Gastroesophageal sphincter (tissue), 4 donors: ENCODE measurements at regions not wholly inside any gene's neighbourhood (a gene's known extent, or its start where the extent isn't known, plus 50 kb on each side); places are given as distances from the start of the nearest gene placed in this dataset.
A peak's percentile ranks its signal among the peaks of the same experiment; 100 is the strongest.

Experiments
- ATAC-seq: fragments of 150-250 bp; one replicate; pipeline ENCODE4 v1.9.1; 2016; ENCODE audit warnings: mild to moderate bottlenecking, moderate library complexity
- H3K27ac ChIP-seq, 4 donors: fragments of 200-600 bp; sonication (generic) in 3 of 4; 1 replicate in 3 of 4; 2 replicates in 1 of 4; pipeline ENCODE4 v1.5.1; 2016 to 2019
- H3K27me3 ChIP-seq: fragments of 200-600 bp; sonication (generic); one replicate; pipeline ENCODE4 v1.5.1; 2019
- H3K36me3 ChIP-seq, 2 donors: fragments of 200-600 bp; sonication (generic); one replicate each; pipeline ENCODE4 v1.5.1; 2019; ENCODE audit warnings: control low read depth in 1 of 2
- H3K4me1 ChIP-seq, 3 donors: fragments of 200-600 bp; sonication (generic); 1 replicate in 2 of 3; 2 replicates in 1 of 3; pipeline ENCODE4 v1.5.1; 2016 to 2019; ENCODE audit warnings: control low read depth in 2 of 3
- H3K4me3 ChIP-seq, 2 donors: fragments of 200-600 bp; sonication (generic); one replicate each; pipeline ENCODE4 v1.5.1; 2019; ENCODE audit warnings: mild to moderate bottlenecking in 1 of 2, moderate library complexity in 1 of 2
- H3K9me3 ChIP-seq, 3 donors: fragments of 200-600 bp; sonication (generic); one replicate each; pipeline ENCODE4 v1.5.1; 2017 to 2019; ENCODE audit warnings: control low read depth in 2 of 3
- CTCF ChIP-seq, 4 experiments: fragments of 200-600 bp in 2 of 4; fragments of 450-650 bp in 2 of 4; sonication (generic) in 1 of 4; IDR thresholded peaks; one replicate each; pipeline ENCODE4 v1.5.1; 2017 to 2019; ENCODE audit warnings: antibody characterized with exemption in 4 of 4, mild to moderate bottlenecking in 2 of 4, moderate library complexity in 2 of 4
- EP300 ChIP-seq: sonication (generic); formaldehyde crosslinking; IDR thresholded peaks from one replicate; pipeline ENCODE4 v1.6.1; 2017; ENCODE audit warnings: antibody characterized with exemption, mild to moderate bottlenecking
- POLR2A ChIP-seq, 2 donors: fragments of 450-650 bp; IDR thresholded peaks; one replicate each; pipeline ENCODE4 v1.6.1; 2017; ENCODE audit warnings: antibody characterized with exemption in 2 of 2, mild to moderate bottlenecking in 2 of 2, moderate library complexity in 1 of 2
- POLR2AphosphoS5 ChIP-seq: sonication (generic); formaldehyde crosslinking; IDR thresholded peaks from one replicate; pipeline ENCODE4 v1.6.1; 2017; ENCODE audit warnings: antibody characterized with exemption
- WGBS, 2 donors: methylation state at CpG; one replicate each; pipeline ENCODE4 v1.1.5; 2018; ENCODE audit warnings: low coverage in 1 of 2; 5-methylcytosine and 5-hydroxymethylcytosine counted together

GRCh38 chr10:127805950-127806349 is 69.0 kb downstream of the FOXI2 start:
- H3K4me1 ChIP-seq = no peaks in the 10 kb centered on the region
- H3K9me3 ChIP-seq = peaks cover 0 to 10% (median 0%) of the 10 kb centered on the region in 3 donors
- no peak for TF ChIP-seq EP300
- no peak for TF ChIP-seq POLR2AphosphoS5
- no peak for TF ChIP-seq CTCF (IDR thresholded peaks at IDR 0.05)
- no peak for TF ChIP-seq POLR2A (IDR thresholded peaks at IDR 0.05)
- H3K36me3 ChIP-seq = no peaks in the 10 kb centered on the region
- peaks cover 16% of the 10 kb centered on the region for H3K27me3 ChIP-seq
- no peak overlapping the region for H3K4me3 ChIP-seq
- ATAC-seq = no peak
- WGBS, 2 donors = 66 to 70% methylated on average over 3 of the region's 3 CpGs
- no peak overlapping the region for H3K27ac ChIP-seq

GRCh38 chr10:127812041-127812440 is 75.1 kb downstream of the FOXI2 start:
- Histone ChIP-seq H3K27ac (no peak overlapping the region), H3K4me3 (no peak overlapping the region), H3K27me3 (peaks cover 11% of the 10 kb centered on the region), H3K36me3 (no peaks in the 10 kb centered on the region), H3K9me3 (peaks cover 0 to 10% (median 0%) of the 10 kb centered on the region in 3 donors), H3K4me1 (no peaks in the 10 kb centered on the region)
- no peak for ATAC-seq
- 43 to 62% methylated on average over 1 to 2 of the region's 2 CpGs for WGBS, 2 donors
- TF ChIP-seq POLR2AphosphoS5 = no peak
- no peak for TF ChIP-seq CTCF (IDR thresholded peaks at IDR 0.05)
- TF ChIP-seq POLR2A (IDR thresholded peaks at IDR 0.05) = no peak
- TF ChIP-seq EP300 = no peak

GRCh38 chr10:127813290-127813689 is 76.3 kb downstream of the FOXI2 start:
- Histone ChIP-seq H3K27ac (no peak overlapping the region), H3K9me3 (peaks cover 0 to 10% (median 0%) of the 10 kb centered on the region in 3 donors), H3K36me3 (no peaks in the 10 kb centered on the region), H3K27me3 (peaks cover 6% of the 10 kb centered on the region), H3K4me1 (no peaks in the 10 kb centered on the region), H3K4me3 (no peak overlapping the region)
- WGBS, 2 donors = 21 to 25% methylated on average over 2 of the region's 2 CpGs
- no peak for TF ChIP-seq POLR2AphosphoS5
- peak in 1 of 4 experiments; percentile 21 for TF ChIP-seq CTCF (IDR thresholded peaks at IDR 0.05)
- TF ChIP-seq POLR2A (IDR thresholded peaks at IDR 0.05) = no peak
- no peak for ATAC-seq

- H3K4me3 ChIP-seq = no peak overlapping the region
- WGBS, 2 donors = 74 to 91% methylated on average over 4 to 5 of the region's 5 CpGs
- TF ChIP-seq POLR2AphosphoS5 = no peak
- TF ChIP-seq CTCF (IDR thresholded peaks at IDR 0.05) = peak in 1 of 4 experiments; percentile 8
- H3K36me3 ChIP-seq = no peaks in the 10 kb centered on the region
- no peaks in the 10 kb centered on the region for H3K27me3 ChIP-seq
- H3K4me1 ChIP-seq = no peaks in the 10 kb centered on the region
- H3K27ac ChIP-seq = no peak overlapping the region
- H3K9me3 ChIP-seq = no peaks in the 10 kb centered on the region
- ATAC-seq = no peak
Observed at GRCh38 chr10:127815147-127815546, 77.6 kb downstream of the CLRN3 start.

GRCh38 chr10:127824826-127825225 is 67.9 kb downstream of the CLRN3 start:
- Histone ChIP-seq H3K4me1 (no peaks in the 10 kb centered on the region), H3K27ac (no peak overlapping the region), H3K36me3 (no peaks in the 10 kb centered on the region), H3K4me3 (no peak overlapping the region), H3K9me3 (peaks cover 0 to 13% (median 0%) of the 10 kb centered on the region in 3 donors), H3K27me3 (peaks cover 8% of the 10 kb centered on the region)
- TF ChIP-seq EP300 (no peak), POLR2AphosphoS5 (no peak), CTCF (IDR thresholded peaks at IDR 0.05) (no peak), POLR2A (IDR thresholded peaks at IDR 0.05) (no peak)
- ATAC-seq = no peak
- WGBS, 2 donors = 65 to 80% methylated on average over 1 to 2 of the region's 2 CpGs
